GM23338 (cell line): ENCODE measurements at regions not wholly inside any gene's neighbourhood (a gene's known extent, or its start where the extent isn't known, plus 50 kb on each side); places are given as distances from the start of the nearest gene placed in this dataset.

Experiments
- ATAC-seq: fragments of 200-7000 bp; cut with Tn5 transposase; 3 replicates; pipeline ENCODE4 v1.9.1; 2020
- DNase-seq: peaks from one replicate; pipeline ENCODE4 v3.0.0-alpha.2; 2015; ENCODE audit warnings: low spot score
- H2AFZ ChIP-seq: fragments of 200-600 bp; sonication (generic); 2 replicates; pipeline ENCODE4 v1.8.0; 2016; ENCODE audit warnings: antibody characterized with exemption, mild to moderate bottlenecking, moderate library complexity
- H3F3A ChIP-seq: fragments of 200-600 bp; sonication (generic); replicated peaks from 2 replicates; pipeline ENCODE4 v1.8.0; 2017; ENCODE audit warnings: antibody characterized with exemption, mixed run types, low read depth
- H3K27ac ChIP-seq: fragments of 200-600 bp; sonication (generic); 2 replicates; pipeline ENCODE4 v1.6.1; 2016; ENCODE audit warnings: low read depth
- H3K27me3 ChIP-seq: fragments of 200-600 bp; sonication (generic); 2 replicates; pipeline ENCODE4 v1.8.0; 2016; ENCODE audit warnings: mild to moderate bottlenecking, mixed run types, moderate library complexity; ENCODE audit not compliant: insufficient read depth
- H3K36me3 ChIP-seq: fragments of 200-600 bp; sonication (generic); 2 replicates; pipeline ENCODE4 v1.8.0; 2016; ENCODE audit warnings: mild to moderate bottlenecking; ENCODE audit not compliant: insufficient read depth
- H3K4me1 ChIP-seq: fragments of 200-600 bp; sonication (generic); 2 replicates; pipeline ENCODE4 v1.8.0; 2016; ENCODE audit warnings: mild to moderate bottlenecking, moderate library complexity; ENCODE audit not compliant: insufficient read depth
- H3K4me2 ChIP-seq: fragments of 200-600 bp; sonication (generic); 2 replicates; pipeline ENCODE4 v1.7.1; 2017; ENCODE audit warnings: mixed run types
- H3K4me3 ChIP-seq: fragments of 200-600 bp; sonication (generic); 2 replicates; pipeline ENCODE4 v1.6.1; 2016; ENCODE audit warnings: mixed run types
- H3K79me2 ChIP-seq: fragments of 200-600 bp; sonication (generic); replicated peaks from 2 replicates; pipeline ENCODE4 v1.8.0; 2017; ENCODE audit warnings: mild to moderate bottlenecking; ENCODE audit not compliant: insufficient read depth
- H3K9me2 ChIP-seq: fragments of 200-600 bp; sonication (generic); 2 replicates; pipeline ENCODE4 v1.8.0; 2017; ENCODE audit not compliant: insufficient read depth
- H4K20me1 ChIP-seq: fragments of 200-600 bp; sonication (generic); replicated peaks from 2 replicates; pipeline ENCODE4 v1.8.0; 2017; ENCODE audit warnings: mild to moderate bottlenecking; ENCODE audit not compliant: insufficient read depth
- H3K27ac Mint-ChIP-seq: 2 replicates; pipeline ENCODE4 v1.8.0; 2020; ENCODE audit warnings: inconsistent platforms, mild to moderate bottlenecking, moderate library complexity, mixed read lengths
- H3K27me3 Mint-ChIP-seq: 3 replicates; pipeline ENCODE4 v1.8.0; 2022; ENCODE audit warnings: low read depth, mild to moderate bottlenecking, moderate library complexity, mixed read lengths, inconsistent platforms; ENCODE audit not compliant: insufficient read depth, poor library complexity
- H3K36me3 Mint-ChIP-seq: 3 replicates; pipeline ENCODE4 v1.8.0; 2021; ENCODE audit warnings: low read depth, mild to moderate bottlenecking, inconsistent platforms, moderate library complexity, mixed read lengths
- H3K4me1 Mint-ChIP-seq: 3 replicates; pipeline ENCODE4 v1.8.0; 2020; ENCODE audit warnings: mild to moderate bottlenecking, inconsistent platforms, mixed read lengths
- H3K4me3 Mint-ChIP-seq: 3 replicates; pipeline ENCODE4 v1.8.0; 2021; ENCODE audit warnings: moderate library complexity, mild to moderate bottlenecking, inconsistent platforms, mixed read lengths
- H3K9me3 Mint-ChIP-seq: 3 replicates; pipeline ENCODE4 v1.8.0; 2020; ENCODE audit warnings: moderate library complexity, mild to moderate bottlenecking, inconsistent platforms, mixed read lengths
- CREB1 ChIP-seq: fragments of 250-450 bp; sonication (Bioruptor Pico); IDR thresholded peaks from 2 replicates; pipeline ENCODE4 v1.5.0; 2020; ENCODE audit warnings: low read depth, mild to moderate bottlenecking, moderate library complexity
- CTCF ChIP-seq, 2 experiments: fragments of 200-600 bp in 1 of 2; sonication (generic) in 1 of 2; conservative IDR thresholded peaks; 2 replicates each; pipeline versions ENCODE4 v1.5.1 to v1.6.1; 2016 to 2017; ENCODE audit warnings: antibody characterized with exemption in 2 of 2, low read depth in 2 of 2, mild to moderate bottlenecking in 2 of 2, moderate library complexity in 1 of 2
- EZH2 ChIP-seq: fragments of 200-600 bp; sonication (generic); IDR thresholded peaks from one replicate; pipeline ENCODE4 v1.8.0; 2017; ENCODE audit warnings: antibody characterized with exemption, mild to moderate bottlenecking, low read depth; ENCODE audit not compliant: unreplicated experiment
- EZH2phosphoT487 ChIP-seq: fragments of 200-600 bp; sonication (generic); IDR thresholded peaks from one replicate; pipeline ENCODE4 v1.8.1; 2018; ENCODE audit warnings: antibody characterized with exemption; ENCODE audit not compliant: unreplicated experiment
- JUNB ChIP-seq: IDR thresholded peaks from one replicate; pipeline ENCODE4 v1.6.1; 2016; ENCODE audit warnings: antibody characterized with exemption; ENCODE audit not compliant: unreplicated experiment
- NANOG ChIP-seq: IDR thresholded peaks from 2 replicates; pipeline ENCODE4 v1.6.1; 2016; ENCODE audit warnings: antibody characterized with exemption, borderline replicate concordance
- POLR2AphosphoS5 ChIP-seq: IDR thresholded peaks from 2 replicates; pipeline ENCODE4 v1.6.1; 2016; ENCODE audit warnings: antibody characterized with exemption, low read depth
- STAT1 ChIP-seq: IDR thresholded peaks from one replicate; pipeline ENCODE4 v1.6.1; 2016; ENCODE audit warnings: antibody characterized with exemption; ENCODE audit not compliant: unreplicated experiment
- ZNF114 ChIP-seq: fragments of 250-450 bp; sonication (Bioruptor Pico); IDR thresholded peaks from 2 replicates; pipeline ENCODE4 v1.5.0; 2020; ENCODE audit warnings: mild to moderate bottlenecking, moderate library complexity
- ZNF331 ChIP-seq: fragments of 250-450 bp; sonication (Bioruptor Pico); IDR thresholded peaks from 2 replicates; pipeline ENCODE4 v1.5.0; 2020; ENCODE audit warnings: low read depth, mild to moderate bottlenecking, moderate library complexity
- ZNF462 ChIP-seq: fragments of 250-450 bp; sonication (Bioruptor Pico); IDR thresholded peaks from 2 replicates; pipeline ENCODE4 v1.5.0; 2020; ENCODE audit warnings: mild to moderate bottlenecking, moderate library complexity
- TF ChIP-seq, protein P1 (sequence below): IDR thresholded peaks from 2 replicates; pipeline ENCODE4 v1.6.1; 2016; ENCODE audit warnings: antibody characterized with exemption
- TF ChIP-seq, protein P2 (sequence below): IDR thresholded peaks from one replicate; pipeline ENCODE4 v1.6.1; 2018; ENCODE audit warnings: antibody characterized with exemption; ENCODE audit not compliant: unreplicated experiment

DNA sequence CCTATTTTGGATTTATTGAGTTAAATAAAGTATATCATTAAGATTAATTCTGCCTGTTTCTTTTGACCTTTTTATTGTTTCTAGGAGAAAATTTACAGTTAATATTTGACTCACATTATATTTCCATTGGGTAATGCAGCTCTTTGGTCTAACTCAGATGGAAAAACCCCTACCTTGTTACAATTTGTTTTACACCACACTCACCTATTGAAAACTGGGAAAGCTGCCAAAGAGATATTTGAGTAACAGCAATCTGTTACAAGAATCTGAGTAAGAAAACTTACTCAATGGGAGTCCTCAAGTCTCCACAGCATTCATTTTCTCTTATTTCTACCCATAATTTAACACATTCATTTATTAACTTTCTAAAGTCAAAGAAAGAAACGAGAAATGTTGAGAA lies 108.0 kb upstream of the TLL1 start:
- H3K9me2 ChIP-seq = no peaks in the 10 kb centered on the region; the same call in 1 of the 2 replicates
- H3K27ac Mint-ChIP-seq = no peak overlapping the region
- H3K27me3 Mint-ChIP-seq = no peaks in the 10 kb centered on the region
- no peaks in the 10 kb centered on the region for H3K79me2 ChIP-seq
- no peak for DNase-seq
- no peak overlapping the region for H2AFZ ChIP-seq
- H3K9me3 Mint-ChIP-seq = no peaks in the 10 kb centered on the region
- H3K4me2 ChIP-seq = no peak overlapping the region
- no peaks in the 10 kb centered on the region for H3K36me3 Mint-ChIP-seq
- no peaks in the 10 kb centered on the region for H3K36me3 ChIP-seq
- H3K4me3 Mint-ChIP-seq = no peak overlapping the region
- H4K20me1 ChIP-seq = no peaks in the 10 kb centered on the region
- TF ChIP-seq EZH2phosphoT487 (no peak), ZNF331 (CRISPR knock-in tag) (no peak), ZNF114 (no peak), CTCF (conservative IDR thresholded peaks at IDR 0.05; ENCODE audit: low read depth in 2 of 2) (no peak), STAT1 (no peak), ZNF462 (CRISPR knock-in tag) (no peak), POLR2AphosphoS5 (no peak), CREB1 (CRISPR knock-in tag) (no peak), EZH2 (no peak), JUNB (no peak), NANOG (no peak)
- TF ChIP-seq, protein P1, sequence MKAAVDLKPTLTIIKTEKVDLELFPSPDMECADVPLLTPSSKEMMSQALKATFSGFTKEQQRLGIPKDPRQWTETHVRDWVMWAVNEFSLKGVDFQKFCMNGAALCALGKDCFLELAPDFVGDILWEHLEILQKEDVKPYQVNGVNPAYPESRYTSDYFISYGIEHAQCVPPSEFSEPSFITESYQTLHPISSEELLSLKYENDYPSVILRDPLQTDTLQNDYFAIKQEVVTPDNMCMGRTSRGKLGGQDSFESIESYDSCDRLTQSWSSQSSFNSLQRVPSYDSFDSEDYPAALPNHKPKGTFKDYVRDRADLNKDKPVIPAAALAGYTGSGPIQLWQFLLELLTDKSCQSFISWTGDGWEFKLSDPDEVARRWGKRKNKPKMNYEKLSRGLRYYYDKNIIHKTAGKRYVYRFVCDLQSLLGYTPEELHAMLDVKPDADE = no peak
- TF ChIP-seq, protein P2, sequence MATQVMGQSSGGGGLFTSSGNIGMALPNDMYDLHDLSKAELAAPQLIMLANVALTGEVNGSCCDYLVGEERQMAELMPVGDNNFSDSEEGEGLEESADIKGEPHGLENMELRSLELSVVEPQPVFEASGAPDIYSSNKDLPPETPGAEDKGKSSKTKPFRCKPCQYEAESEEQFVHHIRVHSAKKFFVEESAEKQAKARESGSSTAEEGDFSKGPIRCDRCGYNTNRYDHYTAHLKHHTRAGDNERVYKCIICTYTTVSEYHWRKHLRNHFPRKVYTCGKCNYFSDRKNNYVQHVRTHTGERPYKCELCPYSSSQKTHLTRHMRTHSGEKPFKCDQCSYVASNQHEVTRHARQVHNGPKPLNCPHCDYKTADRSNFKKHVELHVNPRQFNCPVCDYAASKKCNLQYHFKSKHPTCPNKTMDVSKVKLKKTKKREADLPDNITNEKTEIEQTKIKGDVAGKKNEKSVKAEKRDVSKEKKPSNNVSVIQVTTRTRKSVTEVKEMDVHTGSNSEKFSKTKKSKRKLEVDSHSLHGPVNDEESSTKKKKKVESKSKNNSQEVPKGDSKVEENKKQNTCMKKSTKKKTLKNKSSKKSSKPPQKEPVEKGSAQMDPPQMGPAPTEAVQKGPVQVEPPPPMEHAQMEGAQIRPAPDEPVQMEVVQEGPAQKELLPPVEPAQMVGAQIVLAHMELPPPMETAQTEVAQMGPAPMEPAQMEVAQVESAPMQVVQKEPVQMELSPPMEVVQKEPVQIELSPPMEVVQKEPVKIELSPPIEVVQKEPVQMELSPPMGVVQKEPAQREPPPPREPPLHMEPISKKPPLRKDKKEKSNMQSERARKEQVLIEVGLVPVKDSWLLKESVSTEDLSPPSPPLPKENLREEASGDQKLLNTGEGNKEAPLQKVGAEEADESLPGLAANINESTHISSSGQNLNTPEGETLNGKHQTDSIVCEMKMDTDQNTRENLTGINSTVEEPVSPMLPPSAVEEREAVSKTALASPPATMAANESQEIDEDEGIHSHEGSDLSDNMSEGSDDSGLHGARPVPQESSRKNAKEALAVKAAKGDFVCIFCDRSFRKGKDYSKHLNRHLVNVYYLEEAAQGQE = no peak
- ATAC-seq = no peak
- H3K4me3 ChIP-seq = no peak overlapping the region
- H3K4me1 Mint-ChIP-seq = peaks cover 13% of the 10 kb centered on the region
- no peaks in the 10 kb centered on the region for H3F3A ChIP-seq
- H3K27me3 ChIP-seq = no peaks in the 10 kb centered on the region
- no peak overlapping the region for H3K27ac ChIP-seq
- no peaks in the 10 kb centered on the region for H3K4me1 ChIP-seq
